OCI-LY7 (cell line): ENCODE measurements at regions not wholly inside any gene's neighbourhood (a gene's known extent, or its start where the extent isn't known, plus 50 kb on each side); places are given as distances from the start of the nearest gene placed in this dataset.
"Not testable (repeated sequence)": the region's sequence is repeated elsewhere in the genome, so short reads cannot be mapped to it uniquely, and the experiment has no call there.

Experiments
- BruUV-seq: library from RNA; stranded (reverse); fragments of 400-500 nt; replicated peaks from 2 replicates; lab custom pipeline; 2021; lab: Mats Ljungman, UMichigan
- CTCF ChIA-PET: fragments of 300-600 bp; sonication (Branson Sonifier 250); formaldehyde crosslinking; loops from one replicate; lab custom pipeline; 2022; ENCODE audit warnings: antibody characterized with exemption; ENCODE audit not compliant: unreplicated experiment; lab: Charles Lee
- POLR2A ChIA-PET: fragments of 300-600 bp; sonication (Branson Sonifier 250); formaldehyde crosslinking; loops from one replicate; lab custom pipeline; 2022; ENCODE audit warnings: antibody characterized with exemption; lab: Charles Lee
- DNase-seq: peaks from one replicate; pipeline ENCODE4 v3.0.0-alpha.2; 2015; ENCODE audit warnings: low spot score
- H2AFZ ChIP-seq: fragments of 200-600 bp; sonication (generic), shearing (Covaris generic); 2 replicates; pipeline ENCODE4 v1.6.1; 2014; ENCODE audit warnings: mild to moderate bottlenecking, antibody characterized with exemption, low read length, moderate library complexity
- H3K27ac ChIP-seq: fragments of 200-600 bp; sonication (generic); 2 replicates; pipeline ENCODE4 v1.5.1; 2014; ENCODE audit warnings: mixed run types, low read depth, mild to moderate bottlenecking, moderate library complexity, low read length, inconsistent platforms; ENCODE audit not compliant: poor library complexity, severe bottlenecking
- H3K36me3 ChIP-seq: fragments of 200-600 bp; sonication (generic); 2 replicates; pipeline ENCODE4 v1.6.1; 2014; ENCODE audit warnings: mild to moderate bottlenecking, antibody characterized with exemption, low read length, moderate library complexity, mixed read lengths; ENCODE audit not compliant: insufficient read depth
- H3K4me1 ChIP-seq: fragments of 200-600 bp; sonication (generic); 2 replicates; pipeline ENCODE4 v1.5.1; 2014; ENCODE audit warnings: mild to moderate bottlenecking, low read length; ENCODE audit not compliant: insufficient read depth, poor library complexity, severe bottlenecking
- H3K4me2 ChIP-seq: fragments of 200-600 bp; sonication (generic); 2 replicates; pipeline ENCODE4 v1.6.1; 2014; ENCODE audit warnings: mild to moderate bottlenecking, low read length
- H3K4me3 ChIP-seq: fragments of 200-600 bp; sonication (generic); 2 replicates; pipeline ENCODE4 v1.5.1; 2014; ENCODE audit warnings: mild to moderate bottlenecking, low read depth, low read length; ENCODE audit not compliant: poor library complexity, severe bottlenecking
- H3K79me2 ChIP-seq: fragments of 200-600 bp; sonication (generic); 2 replicates; pipeline ENCODE4 v1.6.1; 2016; ENCODE audit warnings: low read depth, mild to moderate bottlenecking, low read length, moderate library complexity, mixed read lengths; ENCODE audit not compliant: insufficient read depth
- H3K9me2 ChIP-seq: fragments of 200-600 bp; sonication (generic); 2 replicates; pipeline ENCODE4 v1.6.1; 2016; ENCODE audit warnings: mild to moderate bottlenecking, low read length, mixed read lengths; ENCODE audit not compliant: insufficient read depth
- H3K9me3 ChIP-seq: fragments of 200-600 bp; sonication (generic); 2 replicates; pipeline ENCODE4 v1.6.1; 2014; ENCODE audit warnings: mild to moderate bottlenecking, mixed run types, low read length, mixed read lengths
- H4K20me1 ChIP-seq: fragments of 200-600 bp; sonication (generic); 2 replicates; pipeline ENCODE4 v1.6.1; 2014; ENCODE audit warnings: mild to moderate bottlenecking, antibody characterized with exemption, low read length, moderate library complexity, mixed read lengths; ENCODE audit not compliant: insufficient read depth
- CTCF ChIP-seq: fragments of 200-600 bp; sonication (generic); conservative IDR thresholded peaks from 2 replicates; pipeline ENCODE4 v1.5.1; 2014; ENCODE audit warnings: mild to moderate bottlenecking, antibody characterized with exemption, low read length, moderate library complexity, mixed read lengths
- EZH2phosphoT487 ChIP-seq: fragments of 200-600 bp; sonication (generic); IDR thresholded peaks from 2 replicates; pipeline ENCODE4 v1.6.1; 2018; ENCODE audit warnings: low read depth, borderline replicate concordance, mild to moderate bottlenecking, mixed run types, antibody characterized with exemption, low read length, moderate library complexity, mixed read lengths
- intact Hi-C: fragments of 100-400 bp; cut with micrococcal nuclease; formaldehyde crosslinking; loops from one replicate; pipeline ENCODE4 v1.10.0; 2022; ENCODE audit not compliant: unreplicated experiment

GRCh38 chr3:143914257-143914656, 57.4 kb upstream of the DIPK2A start:
- H3K9me3 ChIP-seq: no peaks in the 10 kb centered on the region
- TF ChIP-seq EZH2phosphoT487 (no peak), CTCF (no peak)
- no peak overlapping the region for H3K27ac ChIP-seq
- no peaks in the 10 kb centered on the region for H3K36me3 ChIP-seq
- no peaks in the 10 kb centered on the region for H4K20me1 ChIP-seq
- BruUV-seq: no TSS peak
- H3K79me2 ChIP-seq: no peaks in the 10 kb centered on the region
- no peak overlapping the region for H2AFZ ChIP-seq
- no peak overlapping the region for H3K4me2 ChIP-seq
- ChIA-PET CTCF (no interaction called here), POLR2A (no interaction called here)
- no peaks in the 10 kb centered on the region for H3K9me2 ChIP-seq
- no peak overlapping the region for H3K4me3 ChIP-seq
- no peaks in the 10 kb centered on the region for H3K4me1 ChIP-seq
- DNase-seq: no peak
- intact Hi-C loops: no loop called here

GRCh38 chr3:143918848-143919247, 52.8 kb upstream of the DIPK2A start:
- H3K79me2 ChIP-seq: no peaks in the 10 kb centered on the region
- CTCF ChIA-PET: no interaction called here
- no peak overlapping the region for H3K4me3 ChIP-seq
- DNase-seq: no peak
- POLR2A ChIA-PET: no interaction called here
- intact Hi-C loops: no loop called here
- H2AFZ ChIP-seq: no peak overlapping the region
- no peaks in the 10 kb centered on the region for H3K9me2 ChIP-seq
- no peaks in the 10 kb centered on the region for H4K20me1 ChIP-seq
- H3K9me3 ChIP-seq: no peaks in the 10 kb centered on the region
- no peaks in the 10 kb centered on the region for H3K36me3 ChIP-seq
- TF ChIP-seq EZH2phosphoT487 (no peak), CTCF (no peak)
- no peak overlapping the region for H3K4me2 ChIP-seq
- H3K27ac ChIP-seq: no peak overlapping the region
- BruUV-seq: no TSS peak
- no peaks in the 10 kb centered on the region for H3K4me1 ChIP-seq

GRCh38 chr3:143921176-143921575, 50.4 kb upstream of the DIPK2A start:
- H3K4me1 ChIP-seq, H3K9me2 ChIP-seq, CTCF ChIA-PET, H3K27ac ChIP-seq, H3K36me3 ChIP-seq, H2AFZ ChIP-seq, H3K4me3 ChIP-seq, DNase-seq, H3K79me2 ChIP-seq, H3K4me2 ChIP-seq, H4K20me1 ChIP-seq, intact Hi-C loops, H3K9me3 ChIP-seq, BruUV-seq: not testable (repeated sequence)
- POLR2A ChIA-PET: interaction anchor here (0.6 kb wide), 1 partner anchor 290 kb away, joined by 3 read pairs; no protein-coding TSS in a partner anchor
